HEK293T (cell line): ENCODE measurements at regions not wholly inside any gene's neighbourhood (a gene's known extent, or its start where the extent isn't known, plus 50 kb on each side); places are given as distances from the start of the nearest gene placed in this dataset.

Experiments
- ARNT ChIP-seq: fragments of 450-650 bp; IDR thresholded peaks from 2 replicates; pipeline ENCODE4 v1.6.1; 2017; ENCODE audit warnings: mild to moderate bottlenecking
- BHLHE40 ChIP-seq: fragments of 450-650 bp; IDR thresholded peaks from 2 replicates; pipeline ENCODE4 v1.6.1; 2016; ENCODE audit warnings: mild to moderate bottlenecking, moderate library complexity, borderline replicate concordance
- ELF4 ChIP-seq: fragments of 450-650 bp; IDR thresholded peaks from 2 replicates; pipeline ENCODE4 v1.6.1; 2017; ENCODE audit warnings: antibody characterized with exemption
- FOXA1 ChIP-seq: fragments of 450-650 bp; IDR thresholded peaks from 2 replicates; pipeline ENCODE4 v1.6.1; 2016; ENCODE audit warnings: mild to moderate bottlenecking
- FOXM1 ChIP-seq: fragments of 450-650 bp; IDR thresholded peaks from 2 replicates; pipeline ENCODE4 v1.6.1; 2017; ENCODE audit warnings: mild to moderate bottlenecking, borderline replicate concordance
- NFRKB ChIP-seq: fragments of 450-650 bp; IDR thresholded peaks from 2 replicates; pipeline ENCODE4 v1.6.1; 2016; ENCODE audit warnings: mild to moderate bottlenecking, moderate library complexity
- SP1 ChIP-seq: fragments of 450-650 bp; IDR thresholded peaks from 2 replicates; pipeline ENCODE4 v1.6.1; 2017
- SUZ12 ChIP-seq: fragments of 450-650 bp; IDR thresholded peaks from 2 replicates; pipeline ENCODE4 v1.6.1; 2016; ENCODE audit warnings: mild to moderate bottlenecking
- TF ChIP-seq, protein P1 (sequence below): fragments of 450-650 bp; IDR thresholded peaks from 2 replicates; pipeline ENCODE4 v1.6.1; 2016

DNA sequence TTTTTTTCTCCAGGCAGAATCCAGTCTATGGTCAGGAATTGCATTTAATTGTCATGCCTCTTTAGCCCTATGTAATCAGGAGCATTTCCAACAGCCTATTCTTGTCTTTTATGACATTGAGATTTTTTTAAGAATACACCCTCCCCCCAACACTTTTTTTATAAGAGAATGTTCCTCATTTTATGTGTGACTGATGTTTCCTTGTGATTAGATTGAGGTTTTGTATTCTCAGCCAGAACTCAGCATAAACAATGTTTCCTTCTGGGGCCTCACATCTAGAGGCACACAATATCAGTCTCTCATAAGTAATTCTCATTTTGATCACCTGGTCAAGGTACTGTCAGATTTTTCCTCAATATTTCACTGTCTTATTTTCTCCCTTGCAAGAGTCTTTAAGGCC, 193.4 kb upstream of the PDE1C start:
- TF ChIP-seq BHLHE40 (no peak), SUZ12 (no peak), SP1 (no peak), FOXM1 (no peak), FOXA1 (no peak), NFRKB (no peak), ELF4 (no peak), ARNT (no peak)
- TF ChIP-seq, protein P1, sequence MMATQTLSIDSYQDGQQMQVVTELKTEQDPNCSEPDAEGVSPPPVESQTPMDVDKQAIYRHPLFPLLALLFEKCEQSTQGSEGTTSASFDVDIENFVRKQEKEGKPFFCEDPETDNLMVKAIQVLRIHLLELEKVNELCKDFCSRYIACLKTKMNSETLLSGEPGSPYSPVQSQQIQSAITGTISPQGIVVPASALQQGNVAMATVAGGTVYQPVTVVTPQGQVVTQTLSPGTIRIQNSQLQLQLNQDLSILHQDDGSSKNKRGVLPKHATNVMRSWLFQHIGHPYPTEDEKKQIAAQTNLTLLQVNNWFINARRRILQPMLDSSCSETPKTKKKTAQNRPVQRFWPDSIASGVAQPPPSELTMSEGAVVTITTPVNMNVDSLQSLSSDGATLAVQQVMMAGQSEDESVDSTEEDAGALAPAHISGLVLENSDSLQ: no peak
